Body of pancreas (tissue), 4 donors: ENCODE measurements at regions not wholly inside any gene's neighbourhood (a gene's known extent, or its start where the extent isn't known, plus 50 kb on each side); places are given as distances from the start of the nearest gene placed in this dataset.

Experiments used
- ATAC-seq: fragments of 150-250 bp; one replicate; pipeline ENCODE4 v1.9.1; 2016
- DNase-seq, 4 donors: peaks; one replicate each; pipeline ENCODE4 v3.0.0-alpha.2; 2019
- H3K27ac ChIP-seq, 4 donors: fragments of 200-600 bp; sonication (generic); 1 replicate in 3 of 4; 2 replicates in 1 of 4; pipeline versions ENCODE4 v1.5.1 to v1.6.1; 2016 to 2019; ENCODE audit warnings: mild to moderate bottlenecking in 1 of 4, mixed read lengths in 1 of 4, moderate library complexity in 1 of 4
- H3K27me3 ChIP-seq, 2 donors: fragments of 200-600 bp; sonication (generic); one replicate each; pipeline ENCODE4 v1.6.0; 2016; ENCODE audit warnings: mild to moderate bottlenecking in 1 of 2
- H3K36me3 ChIP-seq, 2 donors: fragments of 200-600 bp; sonication (generic); replicated peaks in 1 of 2; 2 replicates each; pipeline ENCODE4 v1.5.1; 2016; ENCODE audit warnings: low read depth in 2 of 2; ENCODE audit not compliant: insufficient read depth in 1 of 2
- H3K4me1 ChIP-seq: fragments of 200-600 bp; sonication (generic); one replicate; pipeline ENCODE4 v1.6.0; 2016
- H3K4me3 ChIP-seq, 2 donors: fragments of 200-600 bp; sonication (generic); 1 replicate in 1 of 2; 2 replicates in 1 of 2; pipeline ENCODE4 v1.5.1; 2016 to 2019
- H3K9me3 ChIP-seq, 3 donors: fragments of 200-600 bp; sonication (generic); 1 replicate in 2 of 3; 2 replicates in 1 of 3; pipeline ENCODE4 v1.5.1; 2016
- POLR2A ChIP-seq, 3 donors: fragments of 450-650 bp; IDR thresholded peaks; one replicate each; pipeline ENCODE4 v1.6.1; 2016; ENCODE audit warnings: antibody characterized with exemption in 3 of 3, mild to moderate bottlenecking in 2 of 3
- WGBS, 2 donors: methylation state at CpG; one replicate each; pipeline ENCODE4 v1.1.5; 2017; 5-methylcytosine and 5-hydroxymethylcytosine counted together
- intact Hi-C: fragments of 100-400 bp; cut with DNase I; formaldehyde crosslinking; loops from one replicate; pipeline ENCODE4 v1.15.1; 2023
- TF ChIP-seq, protein P1 (sequence below), 7 experiments: fragments of 450-650 bp in 4 of 7; fragments of 200-600 bp in 3 of 7; sonication (generic) in 3 of 7; IDR thresholded peaks; one replicate each; pipeline ENCODE4 v1.5.1; 2016 to 2019; ENCODE audit warnings: antibody characterized with exemption in 7 of 7

GRCh38 chr13:34502621-34503020 is 439.4 kb upstream of the NBEA start:
- ATAC-seq (no peak), DNase-seq (no peak)
- 80 to 82% methylated on average over 3 of the region's 3 CpGs for WGBS, 2 donors
- no peaks in the 10 kb centered on the region for H3K4me1 ChIP-seq
- no peak overlapping the region for H3K4me3 ChIP-seq
- H3K36me3 ChIP-seq = no peaks in the 10 kb centered on the region
- no peaks in the 10 kb centered on the region for H3K27me3 ChIP-seq
- intact Hi-C loops = no loop called here
- TF ChIP-seq, protein P1, sequence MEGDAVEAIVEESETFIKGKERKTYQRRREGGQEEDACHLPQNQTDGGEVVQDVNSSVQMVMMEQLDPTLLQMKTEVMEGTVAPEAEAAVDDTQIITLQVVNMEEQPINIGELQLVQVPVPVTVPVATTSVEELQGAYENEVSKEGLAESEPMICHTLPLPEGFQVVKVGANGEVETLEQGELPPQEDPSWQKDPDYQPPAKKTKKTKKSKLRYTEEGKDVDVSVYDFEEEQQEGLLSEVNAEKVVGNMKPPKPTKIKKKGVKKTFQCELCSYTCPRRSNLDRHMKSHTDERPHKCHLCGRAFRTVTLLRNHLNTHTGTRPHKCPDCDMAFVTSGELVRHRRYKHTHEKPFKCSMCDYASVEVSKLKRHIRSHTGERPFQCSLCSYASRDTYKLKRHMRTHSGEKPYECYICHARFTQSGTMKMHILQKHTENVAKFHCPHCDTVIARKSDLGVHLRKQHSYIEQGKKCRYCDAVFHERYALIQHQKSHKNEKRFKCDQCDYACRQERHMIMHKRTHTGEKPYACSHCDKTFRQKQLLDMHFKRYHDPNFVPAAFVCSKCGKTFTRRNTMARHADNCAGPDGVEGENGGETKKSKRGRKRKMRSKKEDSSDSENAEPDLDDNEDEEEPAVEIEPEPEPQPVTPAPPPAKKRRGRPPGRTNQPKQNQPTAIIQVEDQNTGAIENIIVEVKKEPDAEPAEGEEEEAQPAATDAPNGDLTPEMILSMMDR (IDR thresholded peaks at IDR 0.05) = no peak
- TF ChIP-seq POLR2A (IDR thresholded peaks at IDR 0.05) = no peak
- no peaks in the 10 kb centered on the region for H3K9me3 ChIP-seq
- H3K27ac ChIP-seq = no peak overlapping the region

DNA sequence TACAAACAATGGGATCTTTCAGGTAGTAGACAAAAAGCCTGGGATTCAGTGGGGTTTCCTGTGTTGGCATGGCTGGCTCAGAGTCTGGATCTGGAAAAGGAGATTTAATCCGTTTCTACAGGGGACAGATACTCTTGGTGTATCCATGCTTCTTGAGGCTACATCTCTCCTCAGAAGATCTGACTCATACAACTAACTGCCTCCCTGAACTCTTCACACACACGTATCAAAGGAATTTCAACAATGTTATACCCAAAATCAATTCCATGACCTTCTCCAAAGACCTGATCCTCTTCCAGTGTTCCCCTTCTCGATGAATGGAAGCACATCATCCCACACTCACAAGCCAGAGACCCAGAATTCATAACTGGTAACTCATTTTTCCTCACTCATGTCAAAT is 435.3 kb upstream of the NBEA start:
- no peak for TF ChIP-seq POLR2A (IDR thresholded peaks at IDR 0.05)
- TF ChIP-seq, protein P1 (IDR thresholded peaks at IDR 0.05) = no peak
- no peaks in the 10 kb centered on the region for H3K36me3 ChIP-seq
- no peak for ATAC-seq
- H3K4me1 ChIP-seq = no peaks in the 10 kb centered on the region
- no peak overlapping the region for H3K27ac ChIP-seq
- DNase-seq = no peak
- WGBS, 2 donors = 61 to 71% methylated on average over 3 of the region's 3 CpGs
- intact Hi-C loops = no loop called here
- no peaks in the 10 kb centered on the region for H3K27me3 ChIP-seq
- H3K9me3 ChIP-seq = no peaks in the 10 kb centered on the region
- H3K4me3 ChIP-seq = no peak overlapping the region

GRCh38 chr13:34507630-34508029 is 434.4 kb upstream of the NBEA start:
- H3K27me3 ChIP-seq = no peaks in the 10 kb centered on the region
- TF ChIP-seq, protein P1 (IDR thresholded peaks at IDR 0.05) = no peak
- TF ChIP-seq POLR2A (IDR thresholded peaks at IDR 0.05) = no peak
- ATAC-seq (no peak), DNase-seq (no peak)
- no peaks in the 10 kb centered on the region for H3K4me1 ChIP-seq
- H3K36me3 ChIP-seq = no peaks in the 10 kb centered on the region
- H3K4me3 ChIP-seq = no peak overlapping the region
- intact Hi-C loops = no loop called here
- WGBS, 2 donors = 90 to 91% methylated on average over 4 of the region's 4 CpGs
- no peak overlapping the region for H3K27ac ChIP-seq
- no peaks in the 10 kb centered on the region for H3K9me3 ChIP-seq

DNA sequence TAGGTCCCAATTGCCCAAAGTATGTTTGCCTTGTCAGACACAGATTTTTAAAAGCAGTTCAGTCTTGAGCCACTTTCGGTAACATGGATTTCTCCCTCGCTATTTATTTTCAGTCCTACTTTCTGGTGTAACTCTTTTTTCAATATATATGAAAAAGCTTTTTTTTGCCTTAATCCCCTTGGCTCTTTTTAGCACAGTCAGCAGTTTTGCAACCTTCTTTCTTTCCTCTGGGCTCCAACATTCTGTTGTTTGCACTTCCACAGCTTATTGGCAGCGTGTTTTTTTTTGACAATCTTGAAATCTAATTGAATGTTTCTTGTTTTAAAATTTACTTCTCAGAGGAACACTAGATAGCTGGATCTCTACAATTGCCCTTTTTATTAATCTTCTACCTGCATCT is 429.3 kb upstream of the NBEA start:
- DNase-seq (no peak), ATAC-seq (no peak)
- TF ChIP-seq POLR2A (IDR thresholded peaks at IDR 0.05) = no peak
- TF ChIP-seq, protein P1 (IDR thresholded peaks at IDR 0.05) = no peak
- no peaks in the 10 kb centered on the region for H3K9me3 ChIP-seq
- H3K4me1 ChIP-seq = no peaks in the 10 kb centered on the region
- no peaks in the 10 kb centered on the region for H3K27me3 ChIP-seq
- 72 to 88% methylated on average over 3 of the region's 3 CpGs for WGBS, 2 donors
- H3K27ac ChIP-seq = no peak overlapping the region
- no peak overlapping the region for H3K4me3 ChIP-seq
- intact Hi-C loops = no loop called here
- H3K36me3 ChIP-seq = no peaks in the 10 kb centered on the region

- Histone ChIP-seq H3K4me3 (no peak overlapping the region), H3K9me3 (no peaks in the 10 kb centered on the region), H3K36me3 (no peaks in the 10 kb centered on the region), H3K27me3 (no peaks in the 10 kb centered on the region), H3K4me1 (no peaks in the 10 kb centered on the region), H3K27ac (no peak overlapping the region)
- TF ChIP-seq POLR2A (IDR thresholded peaks at IDR 0.05) = no peak
- TF ChIP-seq, protein P1 (IDR thresholded peaks at IDR 0.05) = no peak
- no peak for ATAC-seq
- DNase-seq = no peak
- intact Hi-C loops = no loop called here
- WGBS, 2 donors = 79 to 98% methylated on average over 1 of the region's 1 CpG
These were observed 428.5 kb upstream of the NBEA start for GRCh38 chr13:34513526-34513925.
